ENCODE measurements at regions not wholly inside any gene's neighbourhood (a gene's known extent, or its start where the extent isn't known, plus 50 kb on each side); places are given as distances from the start of the nearest gene placed in this dataset.

DNA sequence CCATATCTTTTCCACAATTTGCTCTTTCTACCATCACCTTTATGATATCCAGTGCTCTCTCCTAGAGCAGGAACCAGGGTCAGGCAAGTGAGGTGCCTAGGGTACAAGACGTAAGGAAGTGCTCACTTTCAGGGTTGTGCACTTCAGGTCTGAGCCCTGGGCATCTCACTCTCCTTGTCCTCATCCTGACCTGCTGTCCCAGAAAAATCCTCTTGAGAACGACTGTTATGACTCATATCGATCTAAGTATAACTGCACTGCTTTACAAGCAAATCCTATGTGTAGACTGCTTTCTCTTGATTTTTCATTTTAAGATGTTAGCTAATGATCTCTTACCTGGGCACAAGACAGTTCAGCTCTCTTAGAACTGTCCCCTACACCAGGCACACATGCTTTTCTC is 100.1 kb downstream of the TMEM100 start:
- Histone ChIP-seq H3K27ac (no peak overlapping the region), H3K4me3 (no peak overlapping the region)
- TF ChIP-seq, protein P1, sequence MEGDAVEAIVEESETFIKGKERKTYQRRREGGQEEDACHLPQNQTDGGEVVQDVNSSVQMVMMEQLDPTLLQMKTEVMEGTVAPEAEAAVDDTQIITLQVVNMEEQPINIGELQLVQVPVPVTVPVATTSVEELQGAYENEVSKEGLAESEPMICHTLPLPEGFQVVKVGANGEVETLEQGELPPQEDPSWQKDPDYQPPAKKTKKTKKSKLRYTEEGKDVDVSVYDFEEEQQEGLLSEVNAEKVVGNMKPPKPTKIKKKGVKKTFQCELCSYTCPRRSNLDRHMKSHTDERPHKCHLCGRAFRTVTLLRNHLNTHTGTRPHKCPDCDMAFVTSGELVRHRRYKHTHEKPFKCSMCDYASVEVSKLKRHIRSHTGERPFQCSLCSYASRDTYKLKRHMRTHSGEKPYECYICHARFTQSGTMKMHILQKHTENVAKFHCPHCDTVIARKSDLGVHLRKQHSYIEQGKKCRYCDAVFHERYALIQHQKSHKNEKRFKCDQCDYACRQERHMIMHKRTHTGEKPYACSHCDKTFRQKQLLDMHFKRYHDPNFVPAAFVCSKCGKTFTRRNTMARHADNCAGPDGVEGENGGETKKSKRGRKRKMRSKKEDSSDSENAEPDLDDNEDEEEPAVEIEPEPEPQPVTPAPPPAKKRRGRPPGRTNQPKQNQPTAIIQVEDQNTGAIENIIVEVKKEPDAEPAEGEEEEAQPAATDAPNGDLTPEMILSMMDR (IDR thresholded peaks at IDR 0.05) = no peak

DNA sequence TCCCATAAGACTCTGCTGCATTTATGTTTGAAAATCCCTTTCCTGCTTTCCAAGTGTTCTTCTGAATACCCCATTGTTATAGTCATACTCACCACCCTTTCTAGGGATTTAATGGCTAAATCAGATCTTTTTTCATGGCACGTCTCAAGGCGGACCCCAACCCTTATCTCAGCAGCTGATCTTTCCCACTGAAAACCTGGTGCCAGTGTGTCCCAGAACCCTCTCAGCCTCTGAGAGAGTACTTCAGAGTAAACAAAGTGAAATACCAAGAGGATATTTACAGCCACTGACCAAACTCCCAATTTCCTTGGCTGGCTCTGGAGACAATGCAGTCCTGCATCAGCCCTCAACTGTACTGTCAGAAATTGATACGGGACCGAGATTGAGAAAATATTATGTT is 101.7 kb downstream of the TMEM100 start:
- Histone ChIP-seq H3K9me3 (no peaks in the 10 kb centered on the region), H3K4me3 (no peak overlapping the region), H3K36me3 (no peaks in the 10 kb centered on the region), H3K27me3 (no peaks in the 10 kb centered on the region), H3K27ac (no peak overlapping the region), H3K4me1 (no peaks in the 10 kb centered on the region)
- intact Hi-C loops (cut with DNase I; ENCODE audit: low total_unique reads) = no loop called here
- DNase-seq = no peak
- TF ChIP-seq, protein P1 (IDR thresholded peaks at IDR 0.05) = no peak

More for the DNA sequence above, 100.1 kb downstream of the TMEM100 start:
- H3K36me3 ChIP-seq = no peaks in the 10 kb centered on the region
- DNase-seq = no peak
- no peaks in the 10 kb centered on the region for H3K4me1 ChIP-seq
- intact Hi-C loops (cut with DNase I; ENCODE audit: low total_unique reads) = no loop called here
- H3K9me3 ChIP-seq = no peaks in the 10 kb centered on the region
- H3K27me3 ChIP-seq = no peaks in the 10 kb centered on the region

DNA sequence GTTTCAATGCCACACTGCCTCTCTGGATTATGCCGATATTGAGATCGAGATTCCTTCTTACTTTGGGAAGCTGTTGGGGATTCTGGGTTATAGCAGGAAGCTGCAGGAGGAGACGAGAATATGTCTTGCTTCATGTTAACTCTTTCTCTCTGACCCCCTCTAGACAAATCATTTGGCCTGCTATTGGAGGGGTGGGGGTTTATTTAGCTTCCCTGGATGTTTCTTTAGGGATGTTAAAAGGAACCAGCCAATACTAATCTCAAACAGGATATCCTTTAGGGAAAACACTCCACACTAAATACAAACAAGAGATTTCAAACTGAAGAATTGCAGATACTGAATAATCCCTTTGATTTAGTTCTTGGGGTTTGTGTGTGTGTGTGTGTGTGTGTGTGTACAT is 102.6 kb downstream of the TMEM100 start:
- intact Hi-C loops (cut with DNase I; ENCODE audit: low total_unique reads) = no loop called here
- no peaks in the 10 kb centered on the region for H3K4me1 ChIP-seq
- no peaks in the 10 kb centered on the region for H3K36me3 ChIP-seq
- no peaks in the 10 kb centered on the region for H3K9me3 ChIP-seq
- TF ChIP-seq, protein P1 (IDR thresholded peaks at IDR 0.05) = no peak
- H3K27ac ChIP-seq = no peak overlapping the region
- DNase-seq = no peak
- H3K4me3 ChIP-seq = no peak overlapping the region
- no peaks in the 10 kb centered on the region for H3K27me3 ChIP-seq

DNA sequence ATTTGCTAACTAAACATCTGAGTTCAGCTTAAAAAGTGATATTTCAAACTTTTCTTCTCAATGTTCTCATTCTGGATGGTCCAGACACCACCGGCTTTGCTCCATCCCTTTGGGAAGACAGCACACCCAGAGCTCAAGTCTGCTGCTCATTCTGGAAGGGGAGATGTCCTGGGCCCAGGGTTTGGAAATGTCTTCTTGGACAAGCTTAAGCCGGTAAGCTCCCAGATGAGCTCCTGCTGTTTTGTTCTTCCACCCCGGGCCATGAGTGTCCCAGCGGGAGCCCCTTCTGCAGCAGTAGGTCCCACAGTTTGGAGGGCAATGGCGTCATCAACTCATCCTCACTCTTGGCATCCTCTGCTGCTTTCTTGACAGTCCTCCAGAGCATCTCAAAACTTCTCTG is 105.2 kb downstream of the TMEM100 start:
- intact Hi-C loops (cut with DNase I; ENCODE audit: low total_unique reads) = no loop called here
- H3K4me3 ChIP-seq = no peak overlapping the region
- H3K36me3 ChIP-seq = no peaks in the 10 kb centered on the region
- TF ChIP-seq, protein P1 (IDR thresholded peaks at IDR 0.05) = no peak
- H3K9me3 ChIP-seq = no peaks in the 10 kb centered on the region
- no peaks in the 10 kb centered on the region for H3K27me3 ChIP-seq
- no peak overlapping the region for H3K27ac ChIP-seq
- H3K4me1 ChIP-seq = no peaks in the 10 kb centered on the region
- DNase-seq = no peak

DNA sequence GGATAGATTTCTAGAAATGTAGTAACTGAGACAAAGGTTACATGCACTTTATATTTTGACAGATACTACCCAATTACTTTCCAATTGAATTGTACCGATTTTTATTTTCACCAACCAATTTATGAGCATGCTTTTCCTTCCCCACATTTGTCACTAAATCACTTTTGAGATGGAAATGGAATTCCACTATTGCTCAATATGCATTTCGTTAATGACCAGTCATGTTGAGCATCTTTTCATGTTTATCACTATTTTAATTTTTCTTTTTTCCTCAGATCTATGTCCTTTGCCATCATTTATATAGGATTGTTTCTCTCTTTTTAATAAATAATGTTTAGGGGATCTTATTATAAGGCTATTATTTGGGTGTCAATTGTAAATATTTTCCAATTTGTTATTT is 102.8 kb upstream of the SMIM36 start:
- H3K27ac ChIP-seq = no peak overlapping the region
- no peaks in the 10 kb centered on the region for H3K36me3 ChIP-seq
- intact Hi-C loops (cut with DNase I; ENCODE audit: low total_unique reads) = no loop called here

More for the DNA sequence above, 102.8 kb upstream of the SMIM36 start:
- Histone ChIP-seq H3K4me1 (no peaks in the 10 kb centered on the region), H3K9me3 (no peaks in the 10 kb centered on the region), H3K27me3 (no peaks in the 10 kb centered on the region), H3K4me3 (no peak overlapping the region)
- TF ChIP-seq, protein P1 (IDR thresholded peaks at IDR 0.05) = no peak
- no peak for DNase-seq
